NCI-H2196 treated with DMSO at 0.1 percent for 48 hours (cell line): ENCODE measurements at regions not wholly inside any gene's neighbourhood (a gene's known extent, or its start where the extent isn't known, plus 50 kb on each side); places are given as distances from the start of the nearest gene placed in this dataset.
"Not testable (repeated sequence)": the region's sequence is repeated elsewhere in the genome, so short reads cannot be mapped to it uniquely, and the experiment has no call there.

ENCODE experiments used
- DNase-seq: peaks from one replicate; lab custom pipeline; 2025; ENCODE audit not compliant: unreplicated experiment; lab: John Stamatoyannopoulos, UW

GRCh38 chr2:204140246-204140645, 203.7 kb downstream of the ICOS start:
- no peak for DNase-seq

GRCh38 chr2:204143216-204144014, 206.9 kb downstream of the ICOS start:
- no peak for DNase-seq

GRCh38 chr2:204144492-204144891, 207.9 kb downstream of the ICOS start:
- no peak for DNase-seq

- DNase-seq, result peak; percentile 48
These were observed 208.7 kb downstream of the ICOS start for GRCh38 chr2:204145263-204145751.

- DNase-seq, result no peak
These were observed 209.2 kb downstream of the ICOS start for GRCh38 chr2:204145791-204146190.

GRCh38 chr2:204147040-204147439, 210.5 kb downstream of the ICOS start:
- DNase-seq, result not testable (repeated sequence)

GRCh38 chr2:204150721-204151120, 214.2 kb downstream of the ICOS start:
- no peak for DNase-seq

- no peak for DNase-seq
These were observed 216.1 kb downstream of the ICOS start for GRCh38 chr2:204152616-204153015.

- DNase-seq, result no peak
These were observed 218.3 kb downstream of the ICOS start for GRCh38 chr2:204154863-204155262.

GRCh38 chr2:204156456-204156855, 219.9 kb downstream of the ICOS start:
- no peak for DNase-seq

- DNase-seq, result no peak
These were observed 221.1 kb downstream of the ICOS start for GRCh38 chr2:204157684-204158083.

GRCh38 chr2:204159526-204159925, 223.0 kb downstream of the ICOS start:
- DNase-seq, result no peak

- no peak for DNase-seq
These were observed 224.4 kb downstream of the ICOS start for GRCh38 chr2:204160989-204161388.

- no peak for DNase-seq
These were observed 225.3 kb downstream of the ICOS start for GRCh38 chr2:204161886-204162285.

- DNase-seq, result no peak
These were observed 230.4 kb downstream of the ICOS start for GRCh38 chr2:204166961-204167360.

GRCh38 chr2:204167670-204168069, 231.1 kb downstream of the ICOS start:
- not testable (repeated sequence) for DNase-seq

- no peak for DNase-seq
These were observed 233.8 kb downstream of the ICOS start for GRCh38 chr2:204170411-204170810.

GRCh38 chr2:204171432-204172144, 235.0 kb downstream of the ICOS start:
- DNase-seq, result no peak

- no peak for DNase-seq
These were observed 235.6 kb downstream of the ICOS start for GRCh38 chr2:204172145-204172600.

- no peak for DNase-seq
These were observed 237.5 kb downstream of the ICOS start for GRCh38 chr2:204174034-204174433.

- DNase-seq, result no peak
These were observed 239.1 kb downstream of the ICOS start for GRCh38 chr2:204175552-204176271.
